Right cardiac atrium (tissue), 5 donors: ENCODE measurements at regions not wholly inside any gene's neighbourhood (a gene's known extent, or its start where the extent isn't known, plus 50 kb on each side); places are given as distances from the start of the nearest gene placed in this dataset.

Experiments used
- ATAC-seq, 2 donors: fragments of 200-7000 bp; cut with Tn5 transposase; one replicate each; pipeline versions ENCODE4 v1.8.0 to v1.9.1; 2020; ENCODE audit warnings: moderate library complexity in 2 of 2, mild to moderate bottlenecking in 1 of 2
- DNase-seq, 3 donors: peaks; one replicate each; pipeline ENCODE4 v3.0.0-alpha.2; 2020
- H3K27ac ChIP-seq: one replicate; pipeline ENCODE4 v1.5.1; 2013; ENCODE audit warnings: mild to moderate bottlenecking, low read length, control low read depth, moderate library complexity
- H3K27me3 ChIP-seq: one replicate; pipeline ENCODE4 v1.6.1; 2013; ENCODE audit not compliant: control insufficient read depth, insufficient read depth
- H3K4me1 ChIP-seq: one replicate; pipeline ENCODE4 v1.6.1; 2013; ENCODE audit warnings: low read length; ENCODE audit not compliant: control insufficient read depth, insufficient read depth
- H3K4me3 ChIP-seq: one replicate; pipeline ENCODE4 v1.5.1; 2013; ENCODE audit warnings: low read length, control low read depth
- H3K9me3 ChIP-seq: one replicate; pipeline ENCODE4 v1.6.1; 2013; ENCODE audit warnings: low read length; ENCODE audit not compliant: control insufficient read depth
- WGBS: extraction: QIAGEN DNeasy Blood & Tissue Kit; methylation state at CpG from one replicate; pipeline ENCODE4 v1.1.7; 2013; 5-methylcytosine and 5-hydroxymethylcytosine counted together
- intact Hi-C, 4 donors: fragments of 100-400 bp; cut with DNase I; formaldehyde crosslinking; loops; one replicate each; pipeline versions ENCODE4 v1.11.0 to v1.14.0; 2022 to 2023
- donor health status: healthy with polysubstance abuse.
- donor health status: DM: no; HTN: yes; CAD: no.
- donor health status: DM: no; HTN: no; CAD: no.
- donor health status: DM: no; HTN: yes; CAD: no; lungs with severe emphysema.
- donor health status: DM: yes; HTN: yes; CAD: no.

GRCh38 chr1:184866991-184867788, 107.1 kb downstream of the NIBAN1 start:
- ATAC-seq, result peak; percentile 53 to 72
- WGBS, result 59% methylated on average over 6 of the region's 6 CpGs
- H3K4me1 ChIP-seq, result peaks cover 6% of the 10 kb centered on the region
- H3K9me3 ChIP-seq, result no peaks in the 10 kb centered on the region
- H3K27ac ChIP-seq, result peak overlapping the region; percentile 37
- intact Hi-C loops, result no loop called here
- DNase-seq, result no peak
- no peak overlapping the region for H3K4me3 ChIP-seq
- no peaks in the 10 kb centered on the region for H3K27me3 ChIP-seq

- no peak overlapping the region for H3K27ac ChIP-seq
- intact Hi-C loops, result no loop called here
Measured at GRCh38 chr1:184866586-184866985, 107.7 kb downstream of the NIBAN1 start.

GRCh38 chr1:184865831-184866230, 108.5 kb downstream of the NIBAN1 start:
- Histone ChIP-seq H3K27me3 (no peaks in the 10 kb centered on the region), H3K27ac (no peak overlapping the region), H3K4me3 (no peak overlapping the region), H3K4me1 (peaks cover 7% of the 10 kb centered on the region), H3K9me3 (no peaks in the 10 kb centered on the region)
- WGBS, result 71% methylated on average over 1 of the region's 1 CpG
- intact Hi-C loops, result no loop called here
- DNase-seq (no peak), ATAC-seq (no peak)

More at GRCh38 chr1:184866586-184866985, 107.7 kb downstream of the NIBAN1 start:
- no peaks in the 10 kb centered on the region for H3K9me3 ChIP-seq
- no peaks in the 10 kb centered on the region for H3K27me3 ChIP-seq
- H3K4me3 ChIP-seq, result no peak overlapping the region
- H3K4me1 ChIP-seq, result peaks cover 6% of the 10 kb centered on the region
- ATAC-seq (no peak), DNase-seq (no peak)

GRCh38 chr1:184861755-184862336, 107.2 kb upstream of the EDEM3 start:
- WGBS, result 88% methylated on average over 6 of the region's 6 CpGs
- no peaks in the 10 kb centered on the region for H3K9me3 ChIP-seq
- DNase-seq (no peak), ATAC-seq (peak in 1 of 2 donors; percentile 29)
- intact Hi-C loops, result no loop called here
- no peak overlapping the region for H3K27ac ChIP-seq
- peaks cover 5% of the 10 kb centered on the region for H3K4me1 ChIP-seq
- no peaks in the 10 kb centered on the region for H3K27me3 ChIP-seq
- no peak overlapping the region for H3K4me3 ChIP-seq

- intact Hi-C loops, result no loop called here
- Histone ChIP-seq H3K4me3 (no peak overlapping the region), H3K27me3 (no peaks in the 10 kb centered on the region), H3K27ac (peak overlapping the region; percentile 57), H3K9me3 (no peaks in the 10 kb centered on the region), H3K4me1 (peaks cover 5% of the 10 kb centered on the region)
- no peak for DNase-seq
- peak in 1 of 2 donors; percentile 26 for ATAC-seq
- WGBS, result 46% methylated on average over 2 of the region's 2 CpGs
Measured at GRCh38 chr1:184860985-184861754, 106.5 kb upstream of the EDEM3 start.

- intact Hi-C loops, result no loop called here
- H3K27ac ChIP-seq, result no peak overlapping the region
- no peak for DNase-seq
- H3K27me3 ChIP-seq, result no peaks in the 10 kb centered on the region
- H3K9me3 ChIP-seq, result no peaks in the 10 kb centered on the region
- no peak overlapping the region for H3K4me3 ChIP-seq
- ATAC-seq, result no peak
- peaks cover 5% of the 10 kb centered on the region for H3K4me1 ChIP-seq
Measured at GRCh38 chr1:184860535-184860934, 105.9 kb upstream of the EDEM3 start.

- no peaks in the 10 kb centered on the region for H3K27me3 ChIP-seq
- 93% methylated on average over 5 of the region's 5 CpGs for WGBS
- intact Hi-C loops, result no loop called here
- no peaks in the 10 kb centered on the region for H3K9me3 ChIP-seq
- H3K4me3 ChIP-seq, result no peak overlapping the region
- H3K27ac ChIP-seq, result no peak overlapping the region
- H3K4me1 ChIP-seq, result peaks cover 5% of the 10 kb centered on the region
- DNase-seq, result no peak
- peak in 1 of 2 donors; percentile 21 for ATAC-seq
Measured at GRCh38 chr1:184859381-184860105, 104.9 kb upstream of the EDEM3 start.

GRCh38 chr1:184858288-184858687, 103.6 kb upstream of the EDEM3 start:
- Histone ChIP-seq H3K27me3 (no peaks in the 10 kb centered on the region), H3K4me3 (no peak overlapping the region), H3K4me1 (peaks cover 7% of the 10 kb centered on the region), H3K27ac (no peak overlapping the region), H3K9me3 (no peaks in the 10 kb centered on the region)
- 56% methylated on average over 3 of the region's 3 CpGs for WGBS
- no peak for DNase-seq
- no peak for ATAC-seq
- intact Hi-C loops, result no loop called here

GRCh38 chr1:184854496-184855140, 100.0 kb upstream of the EDEM3 start:
- WGBS, result 69% methylated on average over 1 of the region's 1 CpG
- H3K4me3 ChIP-seq, result no peak overlapping the region
- DNase-seq (no peak), ATAC-seq (peak; percentile 62 to 78)
- no peaks in the 10 kb centered on the region for H3K27me3 ChIP-seq
- intact Hi-C loops, result no loop called here
- peaks cover 4% of the 10 kb centered on the region for H3K4me1 ChIP-seq
- no peak overlapping the region for H3K27ac ChIP-seq
- H3K9me3 ChIP-seq, result no peaks in the 10 kb centered on the region

- H3K4me1 ChIP-seq, result peaks cover 2% of the 10 kb centered on the region
- DNase-seq (no peak), ATAC-seq (no peak)
- intact Hi-C loops, result no loop called here
- H3K4me3 ChIP-seq, result no peak overlapping the region
- no peaks in the 10 kb centered on the region for H3K9me3 ChIP-seq
- no peak overlapping the region for H3K27ac ChIP-seq
- no peaks in the 10 kb centered on the region for H3K27me3 ChIP-seq
- 91% methylated on average over 1 of the region's 1 CpG for WGBS
Measured at GRCh38 chr1:184854036-184854435, 99.4 kb upstream of the EDEM3 start.
